Loucy (cell line): ENCODE measurements at regions not wholly inside any gene's neighbourhood (a gene's known extent, or its start where the extent isn't known, plus 50 kb on each side); places are given as distances from the start of the nearest gene placed in this dataset.

Experiments used
- CTCF ChIP-seq: fragments of 200-600 bp; sonication (generic); conservative IDR thresholded peaks from 2 replicates; pipeline ENCODE4 v1.5.1; 2014; ENCODE audit warnings: mild to moderate bottlenecking, antibody characterized with exemption, low read length
- EZH2phosphoT487 ChIP-seq: fragments of 200-600 bp; IDR thresholded peaks from 2 replicates; pipeline ENCODE4 v1.6.1; 2018; ENCODE audit warnings: antibody characterized with exemption, mild to moderate bottlenecking, moderate library complexity, borderline replicate concordance

DNA sequence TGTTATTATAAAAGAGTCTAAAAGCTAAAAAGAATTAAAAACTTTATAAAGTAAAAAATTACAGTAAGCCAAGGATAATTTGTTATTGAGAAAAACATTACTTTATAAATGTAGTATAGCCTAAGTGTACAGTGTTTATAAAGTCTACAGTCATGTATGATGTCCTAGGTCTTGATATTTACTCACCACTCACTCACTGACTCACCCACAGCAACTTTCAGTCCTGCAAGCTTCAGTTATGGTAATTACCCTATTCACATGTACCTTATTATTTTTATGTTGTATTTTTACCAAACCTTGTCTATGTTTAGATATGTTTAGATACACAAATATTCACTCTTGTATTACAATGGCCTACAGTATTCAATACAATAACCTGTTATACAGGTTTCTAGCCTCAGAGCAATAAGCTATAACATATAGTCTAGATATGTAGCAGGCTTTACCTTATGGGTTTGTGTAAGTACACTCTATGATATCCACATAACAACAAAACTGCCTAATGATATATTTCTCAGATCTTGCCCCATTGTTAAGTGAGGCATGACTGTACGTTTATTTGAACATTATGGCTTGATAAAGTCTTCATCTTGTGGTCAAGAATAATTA is 113.7 kb upstream of the KITLG start:
- TF ChIP-seq CTCF (no peak), EZH2phosphoT487 (no peak)
